PFSK-1 (cell line): ENCODE measurements at regions not wholly inside any gene's neighbourhood (a gene's known extent, or its start where the extent isn't known, plus 50 kb on each side); places are given as distances from the start of the nearest gene placed in this dataset.

Experiments used
- FOXP2 ChIP-seq: optimal IDR thresholded peaks from 2 replicates; pipeline ENCODE3; 2011; ENCODE audit warnings: borderline replicate concordance, control low read depth, inconsistent platforms; ENCODE audit not compliant: insufficient read depth; ENCODE audit errors: extremely low read length, extremely low read depth
- POLR2AphosphoS5 ChIP-seq: IDR thresholded peaks from 2 replicates; pipeline ENCODE4 v1.6.1; 2012; ENCODE audit warnings: low read depth, mild to moderate bottlenecking, control low read depth, low read length, moderate library complexity
- REST ChIP-seq, 2 experiments: IDR thresholded peaks; 2 replicates each; pipeline versions ENCODE4 v1.6.1 to v1.8.0; 2011 to 2012; ENCODE audit warnings: low read depth in 2 of 2, low read length in 2 of 2, control low read depth in 1 of 2, inconsistent platforms in 1 of 2, mild to moderate bottlenecking in 1 of 2, moderate library complexity in 1 of 2; ENCODE audit not compliant: insufficient read depth in 1 of 2
- SIN3A ChIP-seq: IDR thresholded peaks from 2 replicates; pipeline ENCODE4 v1.6.1; 2012; ENCODE audit warnings: mild to moderate bottlenecking, low read length, moderate library complexity, borderline replicate concordance; ENCODE audit not compliant: insufficient read depth
- TAF1 ChIP-seq: IDR thresholded peaks from 2 replicates; pipeline ENCODE4 v1.6.1; 2012; ENCODE audit warnings: low read length, control low read depth, borderline replicate concordance; ENCODE audit not compliant: insufficient read depth

GRCh38 chrX:42499620-42500019 lies 278.3 kb downstream of the PPP1R2C start:
- TF ChIP-seq FOXP2, result no peak
- TF ChIP-seq REST (IDR thresholded peaks at IDR 0.05; ENCODE audit: insufficient read depth in 1 of 2, low read depth in 2 of 2, low read length in 2 of 2), result no peak
- no peak for TF ChIP-seq SIN3A
- no peak for TF ChIP-seq TAF1
- TF ChIP-seq POLR2AphosphoS5, result no peak

- TF ChIP-seq REST (IDR thresholded peaks at IDR 0.05; ENCODE audit: insufficient read depth in 1 of 2, low read depth in 2 of 2, low read length in 2 of 2) (no peak), POLR2AphosphoS5 (no peak), SIN3A (no peak), FOXP2 (no peak), TAF1 (no peak)
Observed at GRCh38 chrX:42497356-42497755, 280.6 kb downstream of the PPP1R2C start.

GRCh38 chrX:42496239-42496638 lies 281.7 kb downstream of the PPP1R2C start:
- TF ChIP-seq POLR2AphosphoS5 (no peak), FOXP2 (no peak), TAF1 (no peak), REST (IDR thresholded peaks at IDR 0.05; ENCODE audit: insufficient read depth in 1 of 2, low read depth in 2 of 2, low read length in 2 of 2) (no peak), SIN3A (no peak)

- no peak for TF ChIP-seq POLR2AphosphoS5
- TF ChIP-seq REST (IDR thresholded peaks at IDR 0.05; ENCODE audit: insufficient read depth in 1 of 2, low read depth in 2 of 2, low read length in 2 of 2), result no peak
- no peak for TF ChIP-seq FOXP2
Observed at GRCh38 chrX:42495139-42495538, 282.8 kb downstream of the PPP1R2C start.

- TF ChIP-seq TAF1 (no peak), SIN3A (no peak), POLR2AphosphoS5 (no peak), REST (IDR thresholded peaks at IDR 0.05; ENCODE audit: insufficient read depth in 1 of 2, low read depth in 2 of 2, low read length in 2 of 2) (no peak), FOXP2 (no peak)
Observed at GRCh38 chrX:42491137-42491907, 286.6 kb downstream of the PPP1R2C start.
